GM19351 (cell line): ENCODE measurements at regions not wholly inside any gene's neighbourhood (a gene's known extent, or its start where the extent isn't known, plus 50 kb on each side); places are given as distances from the start of the nearest gene placed in this dataset.
"Not testable (repeated sequence)": the region's sequence is repeated elsewhere in the genome, so short reads cannot be mapped to it uniquely, and the experiment has no call there.

ENCODE experiments used
- ATAC-seq: cut with Tn5 transposase; IDR thresholded peaks from one replicate; pipeline ENCODE4 v1.9.1; 2021; ENCODE audit warnings: mild to moderate bottlenecking, moderate library complexity; ENCODE audit not compliant: unreplicated experiment

DNA sequence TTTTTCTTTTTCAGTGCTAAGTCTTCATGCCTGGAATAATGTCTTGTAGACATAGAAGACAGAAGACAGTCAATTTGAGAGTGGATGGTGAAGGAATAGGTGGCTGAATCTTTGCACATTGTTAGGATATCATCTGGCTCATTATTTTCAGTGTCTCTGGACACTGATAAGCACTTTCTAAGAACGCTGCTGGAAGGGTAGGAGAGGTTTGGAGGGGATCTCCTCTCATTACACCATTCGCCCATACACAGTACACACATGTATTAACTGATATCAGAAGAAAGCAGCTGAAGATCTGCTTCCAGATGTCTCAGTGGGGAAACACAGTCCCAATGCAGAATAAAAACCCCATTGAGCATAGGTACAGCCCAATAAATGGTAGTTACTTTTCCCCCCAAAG lies 461.1 kb upstream of the DCN start:
- ATAC-seq, result no peak

DNA sequence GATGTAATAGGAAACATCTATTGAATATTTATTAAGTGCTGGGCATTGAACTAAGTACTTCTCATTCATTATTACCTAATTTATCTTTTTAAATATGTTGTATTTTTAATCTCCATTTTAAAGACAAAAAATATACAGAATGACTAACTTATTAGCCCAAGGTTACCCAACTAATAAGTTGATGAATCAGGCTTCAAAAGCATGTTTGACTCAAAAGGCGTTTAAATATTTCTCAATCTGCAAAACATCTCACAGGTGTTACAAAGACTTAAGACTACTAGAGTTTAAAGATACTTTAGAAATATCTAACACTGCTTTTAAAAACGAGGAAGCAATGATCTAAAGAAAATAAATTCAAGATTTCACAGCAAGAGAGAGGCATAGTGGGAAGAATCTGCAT lies 457.4 kb upstream of the DCN start:
- ATAC-seq, result no peak

DNA sequence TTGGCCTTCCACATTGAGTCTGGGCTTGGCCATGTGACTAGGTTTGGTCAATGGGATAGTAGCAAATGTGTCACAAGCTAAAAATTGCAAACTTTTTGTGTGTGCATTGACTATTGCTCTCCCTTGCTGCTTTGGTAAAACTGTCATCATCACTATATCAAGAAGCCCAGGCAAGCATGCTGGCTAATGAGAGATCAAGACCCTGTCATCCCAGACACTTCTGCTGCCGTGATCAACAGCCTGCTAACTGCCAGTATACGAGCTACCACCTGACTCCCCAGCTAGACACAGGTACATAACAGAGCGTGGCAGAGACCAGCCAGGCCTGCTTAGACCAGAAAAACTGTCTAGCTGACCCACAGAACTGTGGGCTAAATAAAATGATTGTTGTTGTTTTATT lies 456.7 kb upstream of the DCN start:
- no peak for ATAC-seq

DNA sequence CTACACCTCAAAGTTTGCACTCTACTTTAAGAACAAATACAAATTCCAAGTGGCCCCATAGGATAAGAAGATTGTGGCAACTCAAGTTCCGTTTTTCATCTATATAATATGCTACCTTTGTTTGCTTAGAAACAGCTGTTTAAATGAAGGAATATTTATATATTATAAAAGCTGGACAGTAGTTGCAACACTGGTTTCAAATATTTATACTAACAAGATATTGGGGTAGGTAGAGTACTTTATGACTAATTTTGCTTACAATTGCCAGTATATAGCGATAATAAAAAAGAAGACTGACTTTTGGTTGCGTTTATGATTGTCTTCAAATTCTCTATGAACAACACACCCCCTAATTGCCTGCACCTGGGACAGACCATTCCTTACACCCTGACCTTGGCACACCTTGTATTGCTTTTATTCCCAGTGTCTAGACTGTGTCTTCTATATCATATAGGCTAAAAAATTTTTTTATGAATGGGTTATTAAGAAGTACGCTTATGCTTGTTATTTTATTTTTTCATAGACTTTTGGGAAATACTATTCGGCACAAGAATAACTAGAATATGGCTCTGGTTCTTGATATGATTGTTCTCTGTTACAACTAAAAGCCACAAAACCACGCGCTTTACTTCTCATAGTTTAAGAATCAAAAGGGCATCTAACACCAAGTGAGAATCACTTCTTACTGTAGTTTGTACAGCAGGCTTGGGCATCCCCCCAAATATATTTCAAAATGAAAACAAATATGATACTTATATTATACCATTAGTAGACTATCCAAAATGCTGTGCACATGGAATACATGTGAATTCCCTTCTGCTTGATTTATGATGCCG lies 455.4 kb upstream of the DCN start:
- ATAC-seq, result no peak

DNA sequence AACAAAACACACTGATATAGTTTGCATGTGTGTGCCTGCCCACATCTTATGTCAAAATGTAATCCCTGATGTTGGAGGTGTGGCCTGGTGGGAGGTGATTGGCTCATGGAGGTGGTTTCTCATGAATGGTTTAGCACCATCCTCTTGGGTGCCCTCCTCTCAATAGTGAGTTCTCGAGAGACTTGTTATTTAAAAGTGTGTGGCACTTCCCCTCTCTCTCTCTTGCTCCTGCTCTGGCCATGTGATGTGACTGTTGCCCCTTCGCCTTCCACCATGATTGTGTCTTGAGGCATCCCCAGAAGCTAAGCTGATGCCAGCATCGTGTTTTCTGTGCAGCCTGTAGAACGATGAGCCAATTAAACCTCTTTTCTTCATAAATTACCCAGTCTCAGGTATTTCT lies 454.1 kb upstream of the DCN start:
- ATAC-seq, result no peak

DNA sequence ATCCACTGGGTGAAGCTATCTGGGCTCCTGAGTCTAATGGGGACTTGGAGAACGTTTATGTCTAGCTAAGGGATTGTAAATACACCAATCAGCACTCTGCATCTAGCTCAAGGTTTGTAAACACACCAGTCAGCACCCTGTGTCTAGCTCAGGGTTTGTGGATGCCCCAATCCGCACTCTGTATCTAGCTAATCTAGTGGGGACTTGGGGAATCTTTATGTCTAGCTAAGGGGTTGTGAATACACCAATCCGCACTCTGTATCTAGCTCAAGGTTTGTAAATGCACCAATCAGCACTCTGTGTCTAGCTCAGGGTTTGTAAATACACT lies 451.7 kb upstream of the DCN start:
- not testable (repeated sequence) for ATAC-seq

DNA sequence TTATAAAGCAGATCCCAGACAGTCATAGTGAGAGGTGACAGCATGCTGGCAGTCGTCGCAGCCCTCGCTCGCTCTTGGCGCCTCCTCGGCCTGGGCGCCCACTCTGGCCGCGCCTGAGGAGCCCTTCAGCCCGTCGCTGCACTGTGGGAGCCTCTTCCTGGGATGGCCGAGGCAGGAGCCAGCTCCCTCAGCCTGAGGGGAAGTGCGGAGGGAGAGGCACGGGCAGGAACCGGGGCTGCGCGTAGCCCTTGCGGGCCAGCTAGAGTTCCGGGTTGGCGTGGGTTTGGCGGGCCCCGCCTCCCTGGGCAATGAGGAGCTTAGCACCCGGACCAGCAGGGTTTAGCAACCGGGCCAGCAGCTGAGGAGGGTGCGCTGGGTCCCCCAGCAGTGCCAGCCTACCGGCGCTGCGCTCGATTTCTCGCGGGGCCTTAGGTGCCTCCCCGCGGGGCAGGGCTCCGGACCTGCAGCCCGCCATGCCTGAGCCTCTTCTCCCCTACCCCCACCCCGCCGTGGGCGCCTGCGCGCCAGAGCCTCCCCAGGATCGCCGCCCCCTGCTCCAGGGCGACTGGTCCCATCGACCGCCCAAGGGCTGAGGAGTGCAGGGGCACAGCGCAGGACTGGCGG lies 451.2 kb upstream of the DCN start:
- ATAC-seq, result no peak

DNA sequence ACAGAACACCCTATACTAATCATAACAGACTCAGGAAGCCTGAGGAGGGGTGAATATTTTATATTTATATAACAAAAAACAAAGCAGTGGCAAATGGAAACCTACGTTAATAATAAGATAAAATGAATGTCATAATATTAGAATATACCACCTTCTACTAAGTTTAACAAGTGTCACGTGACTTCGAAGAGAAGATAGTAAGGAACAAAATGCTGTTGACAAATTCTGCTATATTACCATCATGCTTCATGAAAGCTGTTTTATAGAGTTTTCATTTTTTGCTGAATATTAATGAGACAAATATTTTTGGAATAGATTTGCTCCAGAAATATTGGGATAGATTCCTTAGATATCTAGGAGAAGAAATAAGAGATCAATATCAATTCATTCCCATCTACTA lies 450.6 kb upstream of the DCN start:
- ATAC-seq, result no peak

DNA sequence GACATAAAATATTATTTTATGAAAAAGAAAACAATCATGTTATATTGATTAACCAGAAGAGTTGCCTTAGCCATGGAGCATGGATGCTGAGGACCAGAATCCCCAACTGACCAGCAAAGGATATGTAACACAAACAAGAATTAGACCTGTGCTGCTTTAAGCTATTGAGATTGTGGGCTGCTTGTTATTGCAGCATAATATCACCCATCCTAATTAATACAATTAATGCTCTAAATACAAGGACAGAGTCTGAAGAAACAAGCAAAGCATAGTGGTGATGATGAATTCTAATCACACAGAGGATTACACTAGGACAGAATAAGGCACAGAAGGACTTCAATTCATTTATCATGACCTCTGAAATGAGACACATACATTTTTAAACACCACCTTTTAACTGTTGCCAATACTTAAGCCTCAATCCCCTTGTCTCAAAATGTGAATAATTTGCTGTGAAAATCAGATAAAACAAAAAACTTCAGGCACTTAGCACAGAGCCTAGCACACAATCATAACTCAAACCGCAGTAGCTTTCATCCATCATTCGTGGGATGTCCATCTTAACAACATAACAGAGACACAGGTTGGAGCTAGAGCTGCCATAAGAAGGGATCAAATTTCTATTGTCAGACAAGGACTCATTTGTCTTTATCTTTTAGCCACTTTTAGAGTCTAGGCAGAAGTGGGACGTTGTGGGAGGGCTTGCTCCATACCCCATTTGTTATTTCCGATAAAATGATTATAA lies 449.6 kb upstream of the DCN start:
- ATAC-seq, result no peak

DNA sequence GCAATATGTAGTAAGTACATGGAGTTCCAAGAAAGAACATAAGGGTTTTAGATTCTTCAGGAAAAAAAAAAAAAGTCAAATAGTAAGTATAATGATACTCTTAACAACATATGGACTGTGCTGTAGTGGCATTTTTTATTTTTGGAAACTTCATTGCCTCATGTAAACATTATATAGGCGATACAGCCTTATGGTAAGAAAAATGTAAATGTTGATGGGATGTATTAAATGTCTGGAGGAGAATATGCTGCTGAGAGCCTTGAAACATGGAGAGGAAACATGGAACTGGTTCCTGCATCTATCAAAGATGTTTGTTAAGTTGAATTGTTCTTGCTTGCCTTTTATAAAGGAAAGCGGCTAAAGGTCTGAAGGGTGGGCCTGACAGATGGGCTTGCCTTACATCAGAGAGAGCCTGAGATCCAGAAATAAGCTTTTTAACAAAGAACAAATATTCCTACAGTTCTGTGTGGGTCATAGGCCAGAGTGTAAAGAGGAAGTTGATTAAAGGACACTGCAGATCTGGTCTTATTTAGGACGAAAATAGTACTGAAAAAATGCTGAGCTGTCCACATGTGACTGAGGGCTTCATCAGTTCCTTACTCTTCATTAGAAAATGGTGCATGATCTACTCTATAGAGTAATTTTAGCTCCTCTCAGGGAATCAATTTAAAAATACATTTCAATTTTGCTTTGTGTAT lies 448.1 kb upstream of the DCN start:
- ATAC-seq, result no peak

DNA sequence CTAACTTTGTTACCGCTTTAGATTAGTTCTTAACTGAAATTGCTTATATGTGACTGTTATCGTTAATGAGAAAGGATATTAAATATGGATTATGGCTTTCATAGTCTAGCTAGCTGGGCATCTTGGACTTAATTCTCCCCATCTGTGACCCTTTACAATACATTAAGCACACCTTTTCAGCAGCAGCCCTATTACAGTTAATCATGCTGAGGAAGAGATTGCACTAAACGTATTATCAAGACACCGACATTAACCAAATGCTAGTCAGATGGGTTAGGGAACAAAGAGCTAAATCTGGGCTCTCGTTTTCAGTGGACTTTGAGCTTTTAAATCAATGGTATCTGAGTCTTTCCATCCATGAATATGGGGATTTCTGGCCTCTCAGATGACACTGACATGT lies 447.5 kb upstream of the DCN start:
- no peak for ATAC-seq

DNA sequence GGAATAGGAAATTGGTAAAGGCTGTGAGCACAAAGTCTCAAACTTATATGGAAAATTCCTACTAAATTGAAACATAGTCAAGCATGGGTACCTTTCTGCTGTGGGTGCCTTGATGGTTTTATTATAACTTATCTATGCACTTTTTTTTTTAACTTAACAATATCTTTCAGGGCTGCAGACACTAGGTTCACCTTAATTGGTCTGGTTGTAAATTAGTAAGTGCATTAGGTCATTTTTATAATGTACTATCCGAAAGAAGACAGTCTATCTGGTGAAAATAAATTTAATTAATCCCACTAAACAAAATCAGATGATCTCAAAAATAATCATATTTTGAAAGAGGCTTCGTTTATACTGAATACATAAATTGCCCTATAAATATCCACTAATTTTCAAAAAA lies 446.8 kb upstream of the DCN start:
- ATAC-seq, result no peak

DNA sequence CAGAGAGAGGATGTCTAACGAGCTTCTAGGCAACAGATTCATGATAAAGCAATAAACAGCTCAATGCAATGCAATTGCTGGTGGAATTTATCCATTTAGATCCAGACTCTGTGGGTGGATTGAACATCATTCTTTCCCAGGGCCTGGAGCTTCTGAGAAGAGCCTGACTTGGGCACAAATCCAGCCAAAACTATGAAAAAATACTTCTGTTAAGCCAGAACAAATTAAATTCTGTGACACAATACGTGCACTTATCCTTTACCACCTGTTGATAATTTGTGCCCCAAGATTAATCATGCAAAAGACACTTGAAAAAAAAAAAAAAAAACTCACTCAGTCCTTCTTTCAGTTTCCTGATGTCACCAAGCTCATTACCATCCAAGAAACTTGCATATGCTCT lies 446.0 kb upstream of the DCN start:
- no peak for ATAC-seq

DNA sequence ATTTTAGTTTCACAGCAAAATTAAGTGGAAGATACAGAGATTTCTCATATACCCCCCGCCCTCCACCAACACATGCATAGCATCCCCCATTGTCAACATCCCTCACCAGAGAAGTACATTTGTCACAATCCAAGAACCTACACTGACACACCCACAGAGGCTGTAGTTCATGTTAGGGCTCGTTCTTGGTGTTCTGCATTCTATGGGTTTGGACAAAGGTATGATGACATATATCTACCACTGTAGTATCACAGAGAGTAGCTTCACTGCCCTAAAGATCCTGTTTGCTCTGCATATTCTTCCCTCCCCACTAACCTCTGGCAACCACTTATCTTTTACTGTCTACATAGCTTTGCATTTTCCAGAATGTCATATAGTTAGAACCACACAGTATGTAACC lies 444.6 kb upstream of the DCN start:
- no peak for ATAC-seq

DNA sequence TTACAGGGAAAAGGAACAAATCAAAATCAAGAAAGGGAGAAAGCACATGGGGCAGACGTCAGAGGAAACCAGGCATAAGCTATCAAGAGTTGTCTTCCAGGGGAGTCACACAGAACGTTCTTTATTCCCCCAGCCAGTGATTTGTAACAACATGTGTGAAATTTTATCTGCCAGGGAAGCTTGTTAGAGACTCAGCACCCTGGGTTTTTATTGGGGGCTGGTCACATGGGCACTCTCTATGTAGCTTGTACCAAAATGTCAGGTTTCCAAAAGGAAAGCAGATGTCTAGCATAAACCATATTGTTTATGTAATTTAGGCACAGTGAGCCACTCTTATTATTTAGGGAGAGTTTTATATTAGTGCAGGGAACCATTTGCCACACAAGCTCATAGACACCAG lies 440.4 kb upstream of the DCN start:
- no peak for ATAC-seq

DNA sequence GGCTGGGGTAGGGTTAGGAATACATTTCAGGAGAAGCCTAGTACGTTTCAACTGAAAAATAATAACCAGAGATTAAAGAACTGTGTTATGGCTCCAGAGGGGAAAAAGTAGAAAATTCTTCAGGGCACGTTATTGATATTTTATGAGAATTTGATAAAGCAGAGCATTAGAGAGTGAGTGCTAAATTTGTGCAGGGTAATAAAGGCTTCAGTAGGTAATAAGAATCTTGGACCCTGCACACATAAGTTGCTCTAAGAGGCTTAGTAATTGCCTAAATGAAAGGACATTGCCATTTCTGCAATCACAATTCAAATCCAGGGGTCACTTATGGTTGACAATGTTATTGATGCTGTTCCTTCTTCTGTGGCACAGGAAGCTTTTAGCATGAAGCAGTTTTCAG lies 439.4 kb upstream of the DCN start:
- ATAC-seq, result no peak

DNA sequence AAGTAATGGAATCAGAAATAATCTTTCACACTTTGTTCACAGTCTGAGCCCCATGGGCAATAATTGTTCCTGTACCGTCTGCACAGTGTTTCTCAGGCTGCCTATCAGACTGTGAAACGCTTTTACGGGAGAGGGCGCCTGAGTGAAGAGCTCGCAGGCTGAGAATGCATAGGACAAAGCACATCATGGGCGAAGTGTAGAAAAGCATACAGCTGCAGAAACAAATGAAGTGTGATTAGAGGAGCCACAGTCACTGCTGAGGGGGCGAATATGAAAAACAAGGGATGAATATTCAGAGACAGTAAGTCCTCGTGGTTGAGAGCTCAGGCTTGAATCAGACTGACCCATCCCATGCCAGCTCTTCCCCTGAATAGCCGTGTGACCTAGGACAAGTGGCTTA lies 438.4 kb upstream of the DCN start:
- no peak for ATAC-seq

DNA sequence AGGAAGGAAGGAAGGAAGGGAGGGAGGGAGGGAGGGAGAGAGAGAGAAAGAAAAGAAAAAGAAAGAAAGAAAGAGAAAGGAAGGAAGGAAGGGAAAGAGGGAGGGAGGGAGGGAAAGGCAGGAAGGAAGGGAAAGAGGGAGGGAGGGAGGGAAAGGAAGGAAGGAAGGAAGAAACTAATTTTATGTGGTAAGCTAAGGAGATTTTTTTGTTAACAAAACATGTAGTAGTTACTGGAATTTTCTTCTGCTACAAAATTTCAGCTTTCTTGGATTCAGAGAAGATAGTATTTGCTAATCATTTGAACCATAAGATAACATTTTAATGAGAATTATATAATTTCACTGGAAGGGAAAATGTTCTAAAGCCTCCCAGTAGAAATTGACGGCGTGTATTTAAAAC lies 437.8 kb upstream of the DCN start:
- no peak for ATAC-seq

DNA sequence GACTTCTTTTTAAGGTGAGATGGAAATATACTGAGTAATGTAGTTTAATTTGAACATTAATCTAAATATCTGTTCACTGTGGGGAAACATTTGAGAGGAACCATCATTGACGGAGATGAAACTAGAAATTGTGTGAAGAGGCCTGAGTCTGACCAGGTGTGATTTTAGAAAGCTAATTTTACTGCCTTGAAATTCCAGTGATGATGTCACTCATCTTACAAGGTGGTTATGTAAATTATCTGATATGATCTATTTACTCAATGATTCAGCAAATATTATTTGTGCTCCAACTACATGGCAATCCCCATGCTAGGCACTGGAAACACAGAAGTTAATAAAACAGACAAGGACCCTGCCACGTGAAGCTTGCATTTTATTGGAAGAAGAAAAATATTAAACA lies 435.7 kb upstream of the DCN start:
- peak; percentile 68 for ATAC-seq

DNA sequence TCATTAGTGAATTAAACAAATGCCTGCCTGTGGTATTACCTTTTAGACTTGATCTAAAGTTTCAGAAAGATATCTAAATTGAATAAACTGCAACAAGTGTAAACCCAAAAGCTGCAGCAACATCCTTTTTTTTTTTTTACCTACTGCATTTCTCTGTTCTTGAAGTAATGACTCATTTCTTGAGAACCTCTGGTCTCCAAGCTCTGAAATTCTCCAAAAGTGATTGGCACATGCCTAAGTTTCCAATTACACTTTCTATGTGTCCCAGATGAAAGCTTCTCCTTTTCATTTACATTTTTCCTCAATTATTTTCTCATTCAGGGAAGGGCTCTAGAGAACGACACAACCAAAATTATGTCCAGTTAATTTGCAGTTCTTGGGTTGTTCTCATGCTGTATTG lies 435.2 kb upstream of the DCN start:
- ATAC-seq, result peak; percentile 68

DNA sequence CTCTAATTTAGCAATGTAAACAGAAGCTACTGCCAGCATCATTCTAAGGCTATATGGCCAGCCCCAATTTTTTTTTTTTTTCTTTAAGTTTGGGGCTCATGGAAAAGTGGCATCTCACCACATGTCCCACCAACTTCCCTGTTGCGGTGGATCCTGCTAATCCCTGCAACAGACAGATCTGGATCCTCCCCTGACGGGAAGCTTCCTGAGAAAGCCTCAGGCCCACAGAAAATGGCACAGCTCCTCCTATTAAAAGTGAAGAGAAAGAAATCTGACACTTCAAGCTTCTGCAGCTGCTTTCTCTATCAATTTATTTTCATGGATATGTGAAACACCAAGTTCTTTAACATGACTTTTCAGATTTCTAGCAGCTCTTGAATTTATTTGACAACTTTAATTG lies 433.8 kb upstream of the DCN start:
- no peak for ATAC-seq
